PC-9 (cell line): ENCODE measurements at regions not wholly inside any gene's neighbourhood (a gene's known extent, or its start where the extent isn't known, plus 50 kb on each side); places are given as distances from the start of the nearest gene placed in this dataset.

Source experiments
- CTCF ChIP-seq: fragments of 200-600 bp; sonication (generic); conservative IDR thresholded peaks from 2 replicates; pipeline ENCODE4 v1.6.1; 2017; ENCODE audit warnings: mixed run types, antibody characterized with exemption, mild to moderate bottlenecking, moderate library complexity
- EZH2 ChIP-seq: fragments of 200-600 bp; sonication (generic); IDR thresholded peaks from 2 replicates; pipeline ENCODE4 v1.8.0; 2017; ENCODE audit warnings: antibody characterized with exemption, low read depth

- TF ChIP-seq CTCF (no peak), EZH2 (no peak)
Measured at GRCh38 chr16:9345046-9345445, 253.6 kb downstream of the HAPSTR1 start.
